ENCODE measurements at regions not wholly inside any gene's neighbourhood (a gene's known extent, or its start where the extent isn't known, plus 50 kb on each side); places are given as distances from the start of the nearest gene placed in this dataset.

GRCh38 chr9:106400170-106400569 is 462.8 kb upstream of the ZNF462 start:
- TF ChIP-seq CTCF (IDR thresholded peaks at IDR 0.05) = no peak
- ATAC-seq (ENCODE audit: insufficient number of reproducible peaks, low FRiP score, low read depth) = no peak

GRCh38 chr9:106400950-106401349 is 462.0 kb upstream of the ZNF462 start:
- no peaks in the 10 kb centered on the region for H3K4me1 ChIP-seq (ENCODE audit: control insufficient read depth in 1 of 2, low read depth in 2 of 2)
- H3K4me3 ChIP-seq = no peak overlapping the region
- TF ChIP-seq CTCF (IDR thresholded peaks at IDR 0.05) = no peak
- DNase-seq (ENCODE audit: low spot score) = no peak
- ATAC-seq (ENCODE audit: insufficient number of reproducible peaks, low FRiP score, low read depth) = no peak
- no peaks in the 10 kb centered on the region for H3K27me3 ChIP-seq (replicated peaks; ENCODE audit: insufficient read depth)
- no peaks in the 10 kb centered on the region for H3K36me3 ChIP-seq
- H3K9me3 ChIP-seq = no peaks in the 10 kb centered on the region
- no peak overlapping the region for H3K27ac ChIP-seq

More at GRCh38 chr9:106400170-106400569, 462.8 kb upstream of the ZNF462 start:
- H3K36me3 ChIP-seq = no peaks in the 10 kb centered on the region
- no peak for DNase-seq (ENCODE audit: low spot score)
- no peaks in the 10 kb centered on the region for H3K4me1 ChIP-seq (ENCODE audit: control insufficient read depth in 1 of 2, low read depth in 2 of 2)
- H3K27me3 ChIP-seq (replicated peaks; ENCODE audit: insufficient read depth) = no peaks in the 10 kb centered on the region
- H3K9me3 ChIP-seq = no peaks in the 10 kb centered on the region
- no peak overlapping the region for H3K27ac ChIP-seq
- H3K4me3 ChIP-seq = no peak overlapping the region

GRCh38 chr9:106403081-106403480 is 459.9 kb upstream of the ZNF462 start:
- Histone ChIP-seq H3K27me3 (replicated peaks; ENCODE audit: insufficient read depth) (no peaks in the 10 kb centered on the region), H3K36me3 (no peaks in the 10 kb centered on the region), H3K4me3 (no peak overlapping the region), H3K9me3 (no peaks in the 10 kb centered on the region), H3K27ac (no peak overlapping the region), H3K4me1 (ENCODE audit: control insufficient read depth in 1 of 2, low read depth in 2 of 2) (no peaks in the 10 kb centered on the region)
- no peak for DNase-seq (ENCODE audit: low spot score)
- no peak for TF ChIP-seq CTCF (IDR thresholded peaks at IDR 0.05)
- no peak for ATAC-seq (ENCODE audit: insufficient number of reproducible peaks, low FRiP score, low read depth)

GRCh38 chr9:106404137-106404536 is 458.8 kb upstream of the ZNF462 start:
- Histone ChIP-seq H3K36me3 (no peaks in the 10 kb centered on the region), H3K27me3 (replicated peaks; ENCODE audit: insufficient read depth) (no peaks in the 10 kb centered on the region), H3K4me1 (ENCODE audit: control insufficient read depth in 1 of 2, low read depth in 2 of 2) (no peaks in the 10 kb centered on the region), H3K27ac (no peak overlapping the region), H3K9me3 (no peaks in the 10 kb centered on the region), H3K4me3 (no peak overlapping the region)
- ATAC-seq (ENCODE audit: insufficient number of reproducible peaks, low FRiP score, low read depth) (no peak), DNase-seq (ENCODE audit: low spot score) (no peak)
- no peak for TF ChIP-seq CTCF (IDR thresholded peaks at IDR 0.05)

GRCh38 chr9:106405871-106406435 is 457.0 kb upstream of the ZNF462 start:
- no peak for DNase-seq (ENCODE audit: low spot score)

More at GRCh38 chr9:106405871-106406435, 457.0 kb upstream of the ZNF462 start:
- H3K36me3 ChIP-seq = no peaks in the 10 kb centered on the region
- no peak overlapping the region for H3K4me3 ChIP-seq
- no peak for TF ChIP-seq CTCF (IDR thresholded peaks at IDR 0.05)
- no peak for ATAC-seq (ENCODE audit: insufficient number of reproducible peaks, low FRiP score, low read depth)
- no peaks in the 10 kb centered on the region for H3K27me3 ChIP-seq (replicated peaks; ENCODE audit: insufficient read depth)
- no peaks in the 10 kb centered on the region for H3K9me3 ChIP-seq
- H3K4me1 ChIP-seq (ENCODE audit: control insufficient read depth in 1 of 2, low read depth in 2 of 2) = no peaks in the 10 kb centered on the region
- H3K27ac ChIP-seq = no peak overlapping the region
